HG02885 (cell line): ENCODE measurements at regions not wholly inside any gene's neighbourhood (a gene's known extent, or its start where the extent isn't known, plus 50 kb on each side); places are given as distances from the start of the nearest gene placed in this dataset.
"Not testable (repeated sequence)": the region's sequence is repeated elsewhere in the genome, so short reads cannot be mapped to it uniquely, and the experiment has no call there.

Source experiments
- ATAC-seq: cut with Tn5 transposase; IDR thresholded peaks from one replicate; pipeline ENCODE4 v1.9.1; 2021; ENCODE audit warnings: mild to moderate bottlenecking; ENCODE audit not compliant: unreplicated experiment, poor library complexity

DNA sequence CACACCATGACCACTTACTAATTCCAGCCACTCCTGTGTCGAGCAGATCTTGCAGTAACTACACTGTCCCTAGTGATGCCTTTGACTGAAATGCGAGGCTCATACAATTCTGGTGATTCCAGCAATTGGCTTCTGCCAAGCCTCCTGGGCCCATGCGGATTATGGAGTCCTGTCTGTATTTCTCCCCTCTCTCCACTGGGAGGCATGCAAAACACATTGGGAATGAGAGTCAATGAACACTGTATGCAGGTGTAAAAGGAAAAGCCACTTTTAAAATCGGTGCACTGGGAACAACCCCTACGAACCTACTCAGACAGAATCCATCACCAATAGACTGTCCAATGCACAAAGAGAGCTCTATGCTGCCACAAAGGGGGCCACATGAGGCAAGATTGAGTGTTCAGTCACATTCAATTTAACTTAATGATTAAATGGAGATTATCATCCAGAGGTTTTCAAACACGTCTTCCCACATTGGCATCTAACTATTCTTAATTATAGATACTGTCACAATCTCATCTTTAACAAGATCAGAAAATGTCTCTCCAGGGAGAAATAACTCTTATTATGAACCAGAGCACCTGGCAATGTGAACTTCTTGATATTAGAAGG, 550.6 kb downstream of the GLRX3 start:
- no peak for ATAC-seq

DNA sequence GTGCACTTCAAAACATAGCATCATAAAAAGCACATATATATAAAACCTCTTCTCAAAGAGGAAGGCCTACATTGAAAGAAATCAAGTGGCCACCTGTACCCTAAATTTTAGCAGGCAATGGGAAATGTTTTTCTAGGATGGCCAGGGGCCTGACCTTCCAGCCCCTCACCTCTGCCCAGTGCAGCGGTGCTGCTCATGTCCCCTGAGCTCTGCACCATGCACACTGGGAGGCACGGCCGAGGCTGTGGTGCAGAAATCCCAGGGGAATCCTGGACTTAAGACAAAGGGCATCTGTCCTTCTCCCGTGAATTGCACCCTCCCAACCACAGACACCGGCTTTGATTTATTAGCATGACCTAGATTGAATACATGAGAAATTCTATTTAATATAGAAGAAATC, 551.4 kb downstream of the GLRX3 start:
- ATAC-seq, result no peak

DNA sequence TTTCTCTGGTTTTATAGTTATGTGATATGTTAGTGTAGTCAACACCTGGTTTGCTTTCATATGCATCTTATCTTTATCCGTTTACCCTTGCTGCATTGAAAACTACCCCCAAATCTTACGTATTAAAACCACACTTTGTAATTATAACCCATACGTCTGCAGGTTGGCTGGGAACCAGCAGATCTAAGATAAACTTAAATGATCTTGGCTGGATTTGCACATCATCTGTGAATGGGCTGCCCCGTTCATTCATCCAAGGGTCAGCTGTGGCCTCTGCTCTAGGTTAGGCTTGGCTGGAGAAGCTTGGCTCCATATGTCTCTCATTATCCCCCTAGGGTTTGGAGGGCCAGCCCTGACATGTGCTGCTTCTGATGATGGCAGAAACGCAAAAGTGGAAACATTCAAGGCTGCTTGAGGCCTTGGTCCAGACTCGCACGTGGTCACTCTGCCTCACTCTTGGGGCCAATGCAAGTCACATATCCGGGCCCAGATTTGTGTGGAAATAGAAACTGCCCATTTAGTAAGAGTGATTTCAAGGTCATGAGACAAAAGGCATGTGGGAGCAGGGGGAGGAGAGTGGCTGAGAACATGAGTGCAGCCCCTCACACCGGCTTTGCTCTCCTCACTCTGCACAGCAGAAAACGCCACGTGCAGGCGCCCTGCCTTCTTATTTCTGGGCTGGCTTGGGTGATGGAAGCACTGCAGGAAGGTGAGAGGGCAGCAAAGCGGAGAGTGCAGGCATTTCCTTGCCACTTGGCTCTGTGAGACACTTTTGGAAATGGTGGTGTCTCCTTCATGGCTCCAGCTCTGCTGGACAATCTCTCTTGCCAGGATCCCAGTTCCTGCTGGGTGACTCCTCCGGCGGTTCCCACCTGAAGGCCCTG, 553.8 kb downstream of the GLRX3 start:
- ATAC-seq, result no peak

DNA sequence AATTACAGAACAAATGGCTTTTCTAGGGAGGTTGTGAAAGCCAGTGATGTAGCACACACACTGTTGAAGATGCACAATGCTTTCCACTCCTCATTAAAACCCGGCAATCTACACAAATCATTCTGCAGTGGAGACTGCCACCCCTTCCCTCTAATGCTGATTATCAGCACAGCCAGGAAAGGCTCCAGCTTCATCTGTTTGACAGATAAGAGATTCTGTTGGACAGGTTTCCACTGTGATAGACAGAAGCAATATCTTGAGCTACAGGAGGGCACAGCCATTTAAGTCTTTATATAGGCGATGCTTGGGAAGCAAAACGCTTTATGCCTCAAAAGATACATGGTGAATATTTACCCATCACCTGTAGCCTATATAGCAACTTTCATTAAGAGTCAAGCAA, 555.6 kb downstream of the GLRX3 start:
- no peak for ATAC-seq

- no peak for ATAC-seq
These were observed 560.7 kb downstream of the GLRX3 start for GRCh38 chr10:130696870-130697269.

DNA sequence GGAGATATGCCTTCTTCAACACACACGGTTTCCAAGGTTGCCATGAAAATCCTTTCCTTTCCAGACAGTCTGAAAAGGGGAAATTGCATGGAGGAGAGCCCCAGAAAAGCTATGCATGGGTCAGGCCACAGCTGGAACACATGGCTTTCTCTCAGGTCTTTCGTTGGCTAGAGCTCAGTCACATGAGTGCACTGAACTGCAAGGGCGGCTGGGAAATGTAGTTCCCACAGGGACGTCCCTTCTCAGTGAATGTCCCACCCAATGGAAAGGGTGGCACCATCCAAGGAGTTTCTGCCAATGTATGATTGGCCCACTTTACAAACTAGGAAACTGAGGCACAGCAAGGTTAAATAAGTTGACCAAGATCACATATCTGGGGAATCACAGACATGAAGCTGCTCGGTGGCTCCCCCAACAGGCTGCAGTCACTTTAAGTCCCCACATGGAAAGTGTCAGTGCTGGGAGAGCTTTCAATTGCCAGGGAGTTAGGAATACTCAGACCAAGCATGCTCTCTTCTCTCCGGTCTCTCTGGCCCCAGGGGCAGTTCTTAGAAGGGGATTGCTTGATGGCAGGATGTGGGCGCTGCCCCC, 571.3 kb downstream of the GLRX3 start:
- ATAC-seq, result no peak

- ATAC-seq, result no peak
These were observed 572.4 kb downstream of the GLRX3 start for GRCh38 chr10:130708465-130709070.

DNA sequence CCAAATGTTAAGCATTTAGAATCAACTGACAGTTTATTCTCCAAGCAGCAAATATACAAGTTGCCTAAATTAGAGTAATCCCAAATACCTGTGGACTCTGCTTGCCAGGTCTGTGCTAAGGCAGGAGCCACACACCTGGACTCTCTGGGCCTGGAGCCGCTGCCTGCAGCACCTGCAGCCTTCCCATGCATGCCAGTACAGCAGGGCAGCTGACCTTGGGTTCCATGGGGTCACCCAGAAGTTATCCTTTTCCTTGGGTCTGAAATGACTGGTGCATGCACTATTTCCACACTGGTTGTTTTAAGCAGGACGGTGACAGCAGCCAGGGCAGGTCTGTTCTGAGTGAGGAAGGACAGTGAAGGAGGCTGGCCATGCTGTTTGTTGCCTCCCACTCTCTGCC, 573.2 kb downstream of the GLRX3 start:
- no peak for ATAC-seq

- no peak for ATAC-seq
These were observed 574.9 kb downstream of the GLRX3 start for GRCh38 chr10:130711072-130711471.

DNA sequence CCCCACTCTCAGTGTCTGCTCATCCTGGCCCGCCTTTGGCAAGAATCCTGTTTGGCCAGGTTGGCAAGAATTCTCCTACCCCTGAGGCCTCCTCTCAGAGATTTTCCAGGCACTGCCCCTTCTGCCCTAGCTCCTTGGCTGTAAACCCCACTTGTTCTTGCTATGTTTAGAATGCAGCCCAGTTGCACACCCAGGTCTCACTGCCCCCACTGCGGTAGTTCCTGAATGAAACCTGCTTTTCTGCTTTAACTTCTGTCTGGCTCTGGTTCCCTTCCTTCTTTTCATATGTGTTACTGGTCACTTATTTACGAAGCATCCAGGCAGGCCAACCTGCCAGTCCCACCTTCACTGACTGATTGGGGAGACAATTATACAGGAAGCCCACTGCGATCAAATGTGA, 576.9 kb downstream of the GLRX3 start:
- ATAC-seq, result no peak

GRCh38 chr10:130713731-130714130, 577.5 kb downstream of the GLRX3 start:
- ATAC-seq, result no peak

GRCh38 chr10:130714742-130715467, 578.7 kb downstream of the GLRX3 start:
- ATAC-seq, result no peak

- ATAC-seq, result no peak
These were observed 579.8 kb downstream of the GLRX3 start for GRCh38 chr10:130715686-130716670.

DNA sequence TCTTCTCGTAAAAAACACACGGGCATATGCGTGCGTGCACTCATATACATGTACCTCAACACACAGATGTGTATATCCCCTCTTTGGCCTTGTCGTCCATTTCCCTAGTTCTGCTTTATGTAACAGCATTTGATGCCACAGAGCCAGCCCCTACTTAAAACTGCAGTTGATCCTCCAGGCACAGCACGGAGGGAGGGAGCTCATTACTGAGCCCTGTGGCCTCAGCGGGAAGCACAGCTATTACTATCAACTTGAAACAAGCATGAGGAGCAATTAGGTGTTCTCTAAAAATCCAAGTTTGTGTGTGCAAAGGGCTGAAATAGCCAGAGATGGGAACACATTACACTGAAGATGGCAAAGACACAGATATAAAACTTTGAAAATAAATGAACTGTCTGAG, 580.9 kb downstream of the GLRX3 start:
- no peak for ATAC-seq

GRCh38 chr10:130718744-130719447, 582.7 kb downstream of the GLRX3 start:
- not testable (repeated sequence) for ATAC-seq

DNA sequence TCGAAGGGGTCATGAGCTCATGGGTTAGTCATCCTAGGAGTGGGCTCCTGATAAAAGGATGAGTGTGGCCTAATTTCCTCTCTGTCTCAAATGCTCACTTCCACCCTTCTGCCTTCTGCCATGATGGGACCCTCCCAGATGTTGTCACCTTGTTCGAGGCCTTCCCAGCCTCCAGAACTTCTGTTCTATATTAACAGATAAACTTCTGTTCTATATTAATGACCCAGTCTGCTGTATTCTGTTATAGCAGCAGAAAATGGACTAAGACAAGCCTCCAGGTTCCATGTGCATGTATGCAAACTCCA, 583.2 kb downstream of the GLRX3 start:
- no peak for ATAC-seq

DNA sequence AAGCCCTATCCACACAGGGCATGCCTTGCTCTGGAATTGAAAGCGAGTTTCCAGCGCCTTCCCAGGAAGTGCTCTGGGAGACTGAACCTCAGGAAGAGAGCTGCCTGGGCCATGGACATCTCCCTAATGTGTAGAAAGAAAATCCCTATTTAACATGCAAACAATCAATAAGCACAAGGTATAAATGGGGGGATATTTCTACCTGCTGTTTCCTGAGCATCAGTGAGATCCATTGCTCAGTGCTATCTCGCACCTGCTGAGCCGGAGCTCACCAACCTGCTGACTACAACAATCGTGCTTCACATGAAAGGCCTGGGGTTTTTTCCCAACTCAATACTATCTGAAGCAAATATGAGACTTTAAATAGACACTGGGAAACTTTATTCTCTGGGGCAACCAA, 584.0 kb downstream of the GLRX3 start:
- ATAC-seq, result no peak

- ATAC-seq, result no peak
These were observed 585.8 kb downstream of the GLRX3 start for GRCh38 chr10:130721971-130722370.

- ATAC-seq, result no peak
These were observed 587.5 kb downstream of the GLRX3 start for GRCh38 chr10:130723704-130724103.
